DND-41 (cell line): ENCODE measurements at regions not wholly inside any gene's neighbourhood (a gene's known extent, or its start where the extent isn't known, plus 50 kb on each side); places are given as distances from the start of the nearest gene placed in this dataset.

Experiments
- ATAC-seq: fragments of 200-7000 bp; cut with Tn5 transposase; 3 replicates; pipeline ENCODE4 v1.9.1; 2021; ENCODE audit warnings: low read depth; ENCODE audit not compliant: insufficient read depth
- DNase-seq: peaks from one replicate; pipeline ENCODE4 v3.0.0-alpha.2; 2020
- H2AFZ ChIP-seq: 2 replicates; pipeline ENCODE4 v1.6.0; 2012; ENCODE audit warnings: low read depth, low read length
- H3K27ac ChIP-seq: 2 replicates; pipeline ENCODE4 v1.5.1; 2012; ENCODE audit warnings: low read length, inconsistent platforms
- H3K27me3 ChIP-seq: fragments of 200-600 bp; sonication (generic); 2 replicates; pipeline ENCODE4 v1.6.0; 2012; ENCODE audit warnings: low read length, mild to moderate bottlenecking, inconsistent platforms; ENCODE audit not compliant: insufficient read depth, poor library complexity
- H3K36me3 ChIP-seq: 2 replicates; pipeline ENCODE4 v1.5.1; 2012; ENCODE audit warnings: low read length, inconsistent platforms; ENCODE audit not compliant: insufficient read depth
- H3K4me1 ChIP-seq: 2 replicates; pipeline ENCODE4 v1.5.1; 2012; ENCODE audit warnings: mild to moderate bottlenecking, low read length; ENCODE audit not compliant: insufficient read depth
- H3K4me2 ChIP-seq: 2 replicates; pipeline ENCODE4 v1.6.0; 2012; ENCODE audit warnings: mild to moderate bottlenecking, moderate library complexity, low read length, inconsistent platforms; ENCODE audit not compliant: insufficient read depth
- H3K4me3 ChIP-seq, 2 experiments: fragments of 200-600 bp in 1 of 2; shearing (Covaris generic) in 1 of 2; 2 replicates each; pipeline ENCODE4 v1.5.1; 2012 to 2016; ENCODE audit warnings: inconsistent platforms in 2 of 2, low read length in 2 of 2, mild to moderate bottlenecking in 2 of 2, low read depth in 1 of 2, moderate library complexity in 1 of 2
- H3K79me2 ChIP-seq: 2 replicates; pipeline ENCODE4 v1.6.0; 2012; ENCODE audit warnings: low read length, inconsistent platforms; ENCODE audit not compliant: insufficient read depth
- H3K9ac ChIP-seq: 2 replicates; pipeline ENCODE4 v1.6.0; 2012; ENCODE audit warnings: low read depth, mild to moderate bottlenecking, inconsistent platforms, low read length, moderate library complexity
- H3K9me3 ChIP-seq: 2 replicates; pipeline ENCODE4 v1.5.1; 2012; ENCODE audit warnings: low read length, moderate library complexity, mild to moderate bottlenecking, inconsistent platforms; ENCODE audit not compliant: insufficient read depth, severe bottlenecking
- H4K20me1 ChIP-seq: 2 replicates; pipeline ENCODE4 v1.6.0; 2012; ENCODE audit warnings: low read length; ENCODE audit not compliant: insufficient read depth
- CTCF ChIP-seq: IDR thresholded peaks from 2 replicates; pipeline ENCODE4 v1.5.1; 2012; ENCODE audit warnings: borderline replicate concordance, low read length, moderate library complexity, mild to moderate bottlenecking; ENCODE audit not compliant: poor library complexity, severe bottlenecking; ENCODE audit errors: extremely low read depth
- EZH2 ChIP-seq: IDR thresholded peaks from 3 replicates; pipeline ENCODE4 v1.6.1; 2012; ENCODE audit warnings: borderline replicate concordance, low read depth, mild to moderate bottlenecking, moderate library complexity, low read length, inconsistent platforms; ENCODE audit not compliant: severe bottlenecking

GRCh38 chr9:23493219-23493618, 332.8 kb downstream of the ELAVL2 start:
- Histone ChIP-seq H3K9me3 (no peaks in the 10 kb centered on the region), H3K9ac (no peak overlapping the region), H4K20me1 (no peaks in the 10 kb centered on the region), H3K4me1 (no peaks in the 10 kb centered on the region), H3K27me3 (no peaks in the 10 kb centered on the region), H2AFZ (no peak overlapping the region), H3K36me3 (no peaks in the 10 kb centered on the region), H3K79me2 (no peaks in the 10 kb centered on the region), H3K27ac (no peak overlapping the region), H3K4me2 (no peak overlapping the region), H3K4me3 (no peak overlapping the region)
- no peak for DNase-seq
- TF ChIP-seq CTCF = no peak
- TF ChIP-seq EZH2 = no peak
- ATAC-seq = no peak

GRCh38 chr9:23496489-23497136, 329.4 kb downstream of the ELAVL2 start:
- H3K79me2 ChIP-seq = no peaks in the 10 kb centered on the region
- no peaks in the 10 kb centered on the region for H3K36me3 ChIP-seq
- H3K4me2 ChIP-seq = no peak overlapping the region
- no peak overlapping the region for H3K4me3 ChIP-seq
- no peaks in the 10 kb centered on the region for H3K9me3 ChIP-seq
- H3K27me3 ChIP-seq = no peaks in the 10 kb centered on the region
- DNase-seq = no peak
- no peaks in the 10 kb centered on the region for H4K20me1 ChIP-seq
- H3K9ac ChIP-seq = no peak overlapping the region
- no peak overlapping the region for H3K27ac ChIP-seq
- no peak overlapping the region for H2AFZ ChIP-seq
- no peak for ATAC-seq
- TF ChIP-seq EZH2 = no peak
- no peak for TF ChIP-seq CTCF
- H3K4me1 ChIP-seq = no peaks in the 10 kb centered on the region

GRCh38 chr9:23497137-23497504, 328.9 kb downstream of the ELAVL2 start:
- no peak for TF ChIP-seq CTCF
- no peak for TF ChIP-seq EZH2
- no peak overlapping the region for H3K4me2 ChIP-seq
- ATAC-seq = no peak

More at GRCh38 chr9:23497137-23497504, 328.9 kb downstream of the ELAVL2 start:
- no peak overlapping the region for H3K27ac ChIP-seq
- no peaks in the 10 kb centered on the region for H3K36me3 ChIP-seq
- H3K79me2 ChIP-seq = no peaks in the 10 kb centered on the region
- no peak overlapping the region for H3K9ac ChIP-seq
- DNase-seq = no peak
- no peaks in the 10 kb centered on the region for H3K9me3 ChIP-seq
- no peaks in the 10 kb centered on the region for H3K4me1 ChIP-seq
- no peak overlapping the region for H3K4me3 ChIP-seq
- H3K27me3 ChIP-seq = no peaks in the 10 kb centered on the region
- H4K20me1 ChIP-seq = no peaks in the 10 kb centered on the region
- H2AFZ ChIP-seq = no peak overlapping the region
